ENCODE measurements at regions not wholly inside any gene's neighbourhood (a gene's known extent, or its start where the extent isn't known, plus 50 kb on each side); places are given as distances from the start of the nearest gene placed in this dataset.

- intact Hi-C loops (cut with DNase I) = no loop called here
- TF ChIP-seq POLR2A (IDR thresholded peaks at IDR 0.05) = no peak
- no peak for TF ChIP-seq CTCF (IDR thresholded peaks at IDR 0.05)
- DNase-seq = no peak
- no peak overlapping the region for H3K4me3 ChIP-seq (replicated peaks in 1 of 3)
- no peaks in the 10 kb centered on the region for H3K9me3 ChIP-seq
- H3K4me1 ChIP-seq = no peaks in the 10 kb centered on the region
- WGBS, 2 donors = 85 to 95% methylated on average over 8 to 11 of the region's 11 CpGs
- H3K27ac ChIP-seq = no peak overlapping the region
- no peaks in the 10 kb centered on the region for H3K36me3 ChIP-seq
- no peaks in the 10 kb centered on the region for H3K27me3 ChIP-seq
Measured at GRCh38 chr13:85853901-85854663, 54.9 kb upstream of the SLITRK6 start.

GRCh38 chr13:85853161-85853894 lies 54.1 kb upstream of the SLITRK6 start:
- DNase-seq = no peak
- intact Hi-C loops (cut with DNase I) = no loop called here
- TF ChIP-seq CTCF (IDR thresholded peaks at IDR 0.05) (no peak), POLR2A (IDR thresholded peaks at IDR 0.05) (no peak)
- Histone ChIP-seq H3K4me3 (replicated peaks in 1 of 3) (no peak overlapping the region), H3K36me3 (no peaks in the 10 kb centered on the region), H3K4me1 (no peaks in the 10 kb centered on the region), H3K27ac (no peak overlapping the region), H3K9me3 (no peaks in the 10 kb centered on the region), H3K27me3 (no peaks in the 10 kb centered on the region)
- 76 to 79% methylated on average over 6 to 7 of the region's 8 CpGs for WGBS, 2 donors

Measured in thyroid gland (tissue), 4 donors.